SK-N-MC (cell line): ENCODE measurements at regions not wholly inside any gene's neighbourhood (a gene's known extent, or its start where the extent isn't known, plus 50 kb on each side); places are given as distances from the start of the nearest gene placed in this dataset.

ENCODE experiments used
- EZH2 ChIP-seq: fragments of 200-600 bp; sonication (generic); IDR thresholded peaks from one replicate; pipeline ENCODE4 v1.6.1; 2017; ENCODE audit warnings: antibody characterized with exemption
- POLR2AphosphoS5 ChIP-seq: IDR thresholded peaks from 2 replicates; pipeline ENCODE4 v1.6.1; 2012; ENCODE audit warnings: mild to moderate bottlenecking, low read depth, low read length, borderline replicate concordance

DNA sequence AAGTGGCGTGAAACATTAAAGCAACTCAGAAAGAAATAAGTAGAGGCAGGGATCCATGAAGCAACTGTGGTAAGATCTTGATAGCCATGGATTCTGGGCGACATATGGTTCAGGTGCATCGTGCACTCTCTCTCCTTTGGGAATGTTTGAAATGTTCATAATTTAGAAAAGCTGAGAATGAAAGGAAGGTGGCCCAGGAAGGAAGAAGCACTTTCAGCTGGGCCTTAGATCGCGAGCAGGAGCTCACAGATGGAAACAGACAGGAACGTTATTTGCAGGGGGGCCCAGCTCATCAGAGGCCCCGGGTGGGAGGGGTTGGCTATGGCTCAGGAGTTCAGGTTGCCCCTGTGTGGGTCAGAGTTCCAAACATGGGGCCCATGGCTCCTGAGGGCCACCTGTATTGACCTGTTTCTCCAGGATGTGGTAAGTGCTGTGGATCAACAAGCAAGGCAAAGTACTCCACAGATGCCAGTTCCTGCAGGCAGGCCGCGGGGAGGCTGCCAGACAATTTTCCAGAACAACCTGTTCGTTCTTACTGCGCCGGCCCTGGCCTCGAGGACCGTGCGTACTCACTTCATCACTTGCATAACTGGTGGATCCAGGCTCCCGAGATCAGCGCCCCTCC, 253.2 kb downstream of the TOMM20 start:
- TF ChIP-seq EZH2 (no peak), POLR2AphosphoS5 (no peak)
